Fibroblast of the conjunctiva (primary cell): ENCODE measurements at regions not wholly inside any gene's neighbourhood (a gene's known extent, or its start where the extent isn't known, plus 50 kb on each side); places are given as distances from the start of the nearest gene placed in this dataset.

Experiments
- DNase-seq: peaks from one replicate; pipeline ENCODE4 v3.0.0-alpha.2; 2010; ENCODE audit warnings: low read depth

DNA sequence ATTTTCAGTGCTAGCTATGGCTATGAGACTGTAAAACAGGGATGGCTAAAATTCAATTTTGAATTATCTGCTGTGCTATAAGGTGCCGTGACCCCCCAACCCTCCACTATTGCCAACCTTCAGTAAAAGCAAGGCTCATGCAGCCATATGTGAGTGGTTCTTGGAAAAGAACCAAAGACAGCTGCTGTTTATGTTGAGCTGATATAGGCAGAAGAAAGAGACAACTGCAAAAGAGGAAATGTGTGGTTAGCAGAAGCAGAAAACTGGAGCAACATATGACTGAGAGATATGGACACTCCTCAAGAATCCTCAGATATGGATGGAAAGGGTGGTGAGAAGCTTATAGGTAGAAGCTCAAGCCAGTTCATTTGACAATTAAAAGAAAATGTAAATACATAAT is 200.3 kb downstream of the TLE1 start:
- DNase-seq, result no peak

GRCh38 chr9:81480828-81481604 is 208.3 kb downstream of the TLE1 start:
- no peak for DNase-seq

DNA sequence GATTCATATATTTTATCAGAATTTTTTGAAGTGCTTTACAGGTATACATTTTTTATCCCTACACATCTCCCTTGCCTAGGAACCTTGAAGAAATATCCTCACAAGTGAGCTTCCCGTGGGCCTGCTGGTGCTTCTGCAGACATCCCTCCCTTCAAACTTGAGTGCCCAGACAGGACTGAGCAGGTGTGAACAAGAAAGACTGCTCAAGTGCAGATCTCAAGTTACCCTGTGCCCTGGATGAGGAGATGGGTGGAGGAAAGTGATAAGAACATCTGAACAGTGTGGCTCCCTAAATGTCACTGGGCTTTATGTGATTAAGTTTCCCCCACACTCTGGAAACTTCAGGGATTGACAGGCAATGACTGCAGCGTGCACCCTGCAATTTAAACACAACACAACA is 209.8 kb downstream of the TLE1 start:
- no peak for DNase-seq

DNA sequence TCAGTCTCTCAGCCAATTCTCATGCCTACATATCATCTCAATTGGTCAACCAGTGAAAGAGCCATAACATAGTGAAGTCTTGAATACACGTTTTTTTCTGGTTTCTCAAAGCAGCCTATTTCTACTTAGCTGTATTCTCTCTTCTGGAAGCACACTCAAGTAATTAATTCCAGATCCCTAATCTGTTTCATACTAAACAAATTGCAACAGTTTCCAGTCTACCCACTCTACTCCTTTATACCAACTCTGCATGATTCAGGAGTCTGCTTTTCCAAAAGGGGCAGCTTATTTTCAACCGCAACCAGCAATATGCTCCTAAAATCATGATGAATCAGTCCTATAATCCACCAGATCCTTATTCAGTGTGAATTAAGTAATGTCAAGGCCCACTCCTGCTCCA is 211.7 kb downstream of the TLE1 start:
- peak; percentile 26 for DNase-seq

GRCh38 chr9:81476813-81477490 is 212.4 kb downstream of the TLE1 start:
- no peak for DNase-seq

DNA sequence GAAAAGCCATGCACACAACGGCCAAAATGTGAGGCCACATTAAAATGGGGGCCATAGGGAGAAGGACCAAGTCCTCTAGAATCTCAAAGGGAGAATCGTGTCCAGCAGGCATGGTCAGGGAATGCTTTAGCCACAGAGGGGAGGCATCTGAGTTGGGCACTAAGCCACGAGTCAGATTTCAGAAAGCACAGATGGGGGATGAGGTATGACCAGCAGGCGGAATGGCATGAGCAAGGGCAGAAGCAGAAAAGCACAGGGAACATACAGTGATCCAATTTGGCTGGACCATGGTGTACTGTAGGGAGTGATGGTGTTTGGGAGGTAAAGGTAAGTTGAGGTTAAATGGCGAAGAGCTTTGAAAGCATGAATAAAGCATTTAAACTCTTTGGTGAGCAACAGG is 214.6 kb downstream of the TLE1 start:
- no peak for DNase-seq

DNA sequence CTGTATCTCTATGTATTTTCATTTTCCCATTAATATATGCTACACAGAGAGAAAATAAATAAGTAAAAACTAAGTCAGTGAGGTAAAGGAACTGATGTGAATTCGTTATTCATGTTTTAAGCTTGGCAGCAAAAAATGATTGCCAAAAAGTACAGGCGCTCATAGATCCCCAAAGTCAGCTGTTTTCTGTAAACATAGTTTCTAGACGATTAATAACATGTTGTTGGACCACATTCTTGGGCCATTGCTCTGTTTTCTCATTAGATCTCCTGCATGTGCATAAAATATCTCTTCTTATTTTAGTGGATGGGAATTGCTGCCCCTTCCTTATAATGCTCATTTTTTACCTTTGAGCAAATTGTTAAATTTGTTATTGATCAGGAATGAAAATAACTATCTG is 215.2 kb downstream of the TLE1 start:
- no peak for DNase-seq

GRCh38 chr9:81473708-81474107 is 215.6 kb downstream of the TLE1 start:
- DNase-seq, result no peak

DNA sequence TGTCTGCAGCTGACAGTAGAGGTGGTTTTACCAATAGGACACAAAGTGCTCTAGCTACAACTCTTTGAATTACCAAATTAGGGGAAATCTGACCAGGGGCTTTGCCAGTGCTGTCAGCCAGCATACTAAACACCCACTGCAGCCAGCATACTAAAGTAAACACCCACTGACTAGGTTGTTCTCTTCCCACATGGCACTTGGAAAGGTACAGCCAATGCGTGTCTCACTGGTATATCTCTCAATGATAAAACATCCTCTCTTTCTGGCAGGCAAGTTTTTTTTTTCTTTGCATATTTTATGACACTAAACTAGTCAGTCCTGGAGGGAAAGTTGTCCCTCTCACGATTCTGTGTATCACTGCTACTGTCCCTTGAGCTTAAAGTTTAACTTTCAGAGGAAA is 216.1 kb downstream of the TLE1 start:
- no peak for DNase-seq

- no peak for DNase-seq
These were observed 216.6 kb downstream of the TLE1 start for GRCh38 chr9:81472701-81473100.

DNA sequence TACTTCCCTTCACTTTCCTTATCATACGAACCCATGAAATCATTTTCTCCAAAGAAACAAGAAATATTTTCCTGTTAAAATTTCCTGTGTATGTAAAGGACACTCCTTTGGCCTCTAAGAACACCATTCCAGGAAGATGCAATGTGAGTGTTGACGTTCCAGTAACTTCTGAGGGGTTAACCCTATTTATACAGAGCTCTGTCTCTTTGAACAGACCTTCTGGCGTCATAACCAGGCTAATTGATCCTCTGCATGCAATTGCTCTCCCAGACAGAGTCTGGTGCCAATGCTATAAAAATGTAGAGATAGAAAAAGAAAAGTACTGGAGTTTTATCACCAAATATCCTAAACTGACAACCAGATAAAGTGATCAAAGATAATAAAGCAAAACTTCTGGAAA is 218.5 kb downstream of the TLE1 start:
- DNase-seq, result no peak

DNA sequence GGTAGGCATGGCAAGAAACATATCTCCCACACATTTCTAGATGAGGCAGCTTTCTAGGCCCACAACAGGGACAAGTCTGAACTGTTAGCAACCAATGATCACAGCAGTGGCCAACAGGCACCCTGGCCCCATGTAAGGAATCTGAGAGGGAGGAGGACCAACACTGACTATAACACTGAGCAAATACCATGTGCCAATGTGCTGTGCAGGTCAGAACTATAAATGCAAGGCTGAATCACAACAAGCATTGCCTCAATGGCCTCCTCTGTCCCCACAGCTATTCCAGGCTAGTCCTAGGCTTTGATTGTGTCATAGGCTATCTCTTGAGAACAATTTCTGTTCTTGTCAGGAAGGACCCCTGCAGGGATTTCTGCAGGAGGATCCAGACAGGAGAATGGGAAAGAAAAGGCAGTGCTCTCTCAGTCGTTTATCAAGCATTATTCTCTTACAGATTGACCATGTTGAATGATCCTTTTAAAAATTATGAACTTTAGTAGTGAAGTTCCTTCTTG is 221.2 kb downstream of the TLE1 start:
- no peak for DNase-seq

DNA sequence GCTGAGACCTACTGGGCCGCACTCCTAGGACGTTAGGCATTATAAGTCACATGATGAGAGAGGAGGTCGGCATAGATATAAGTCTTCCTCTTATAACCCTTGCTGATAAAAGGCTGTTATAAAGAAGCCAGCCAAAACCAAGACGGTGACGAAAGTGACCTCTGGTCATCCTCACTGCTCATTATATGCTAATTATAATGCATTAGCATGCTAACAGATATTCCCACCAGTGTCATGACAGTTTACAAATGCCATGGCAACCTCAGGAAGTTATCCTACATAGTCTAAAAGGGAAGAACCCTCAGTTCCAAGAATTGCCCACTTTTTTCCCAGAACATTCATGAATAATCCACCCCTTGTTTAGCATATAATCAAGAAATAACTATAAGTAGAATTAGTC is 222.4 kb downstream of the TLE1 start:
- DNase-seq, result no peak

- no peak for DNase-seq
These were observed 223.8 kb downstream of the TLE1 start for GRCh38 chr9:81465468-81466011.

GRCh38 chr9:81462801-81463200 is 226.5 kb downstream of the TLE1 start:
- DNase-seq, result no peak

DNA sequence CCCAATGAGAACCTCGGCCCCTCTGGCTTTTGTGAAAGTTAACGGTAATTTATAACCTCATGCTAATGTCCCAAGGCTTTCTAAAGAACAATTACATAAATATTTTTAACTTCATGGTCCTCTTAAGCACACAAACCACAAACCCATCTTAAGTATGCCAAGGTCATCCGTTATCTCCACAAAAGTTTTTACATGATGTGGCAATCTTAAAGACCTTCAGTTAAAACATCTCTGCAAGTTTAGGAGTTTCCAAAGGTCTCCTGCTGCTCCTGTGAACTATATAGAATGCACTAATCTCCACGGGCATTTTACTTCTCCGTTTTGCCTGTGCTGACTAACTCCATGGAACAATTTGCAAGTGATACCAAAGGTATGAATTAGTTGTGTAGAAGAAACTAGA is 228.2 kb downstream of the TLE1 start:
- DNase-seq, result no peak

- no peak for DNase-seq
These were observed 228.7 kb downstream of the TLE1 start for GRCh38 chr9:81460693-81461092.

GRCh38 chr9:81459591-81459990 is 229.8 kb downstream of the TLE1 start:
- DNase-seq, result no peak

GRCh38 chr9:81456431-81457006 is 232.8 kb downstream of the TLE1 start:
- DNase-seq, result no peak

GRCh38 chr9:81455462-81456219 is 233.7 kb downstream of the TLE1 start:
- DNase-seq, result no peak

- DNase-seq, result no peak
These were observed 243.9 kb downstream of the TLE1 start for GRCh38 chr9:81445331-81445921.

GRCh38 chr9:81431641-81432040 is 257.7 kb downstream of the TLE1 start:
- DNase-seq, result peak; percentile 30
